ENCODE measurements at regions not wholly inside any gene's neighbourhood (a gene's known extent, or its start where the extent isn't known, plus 50 kb on each side); places are given as distances from the start of the nearest gene placed in this dataset.

DNA sequence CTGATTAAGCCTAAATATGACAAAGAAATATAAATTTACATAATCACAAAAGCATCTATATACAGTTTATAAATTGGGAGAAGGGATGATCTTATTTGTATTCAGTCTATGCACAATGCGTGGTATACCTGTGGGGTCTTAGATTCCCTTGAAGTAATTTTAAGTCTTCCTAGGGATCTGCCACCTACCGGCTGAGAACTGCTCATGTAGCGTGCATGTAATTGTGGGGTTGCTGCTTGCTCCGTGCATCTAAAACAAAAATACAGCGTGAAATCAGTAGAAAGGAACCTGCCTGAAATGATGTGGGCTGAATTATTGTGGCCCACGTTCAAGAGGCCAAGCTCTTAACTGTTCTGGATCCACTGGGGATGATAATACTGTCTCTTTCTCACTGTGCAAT lies 187.3 kb downstream of the MBOAT1 start:
- H3K9me3 Mint-ChIP-seq: no peaks in the 10 kb centered on the region
- peaks cover 29% of the 10 kb centered on the region for H3K27me3 Mint-ChIP-seq (ENCODE audit: low read depth)

DNA sequence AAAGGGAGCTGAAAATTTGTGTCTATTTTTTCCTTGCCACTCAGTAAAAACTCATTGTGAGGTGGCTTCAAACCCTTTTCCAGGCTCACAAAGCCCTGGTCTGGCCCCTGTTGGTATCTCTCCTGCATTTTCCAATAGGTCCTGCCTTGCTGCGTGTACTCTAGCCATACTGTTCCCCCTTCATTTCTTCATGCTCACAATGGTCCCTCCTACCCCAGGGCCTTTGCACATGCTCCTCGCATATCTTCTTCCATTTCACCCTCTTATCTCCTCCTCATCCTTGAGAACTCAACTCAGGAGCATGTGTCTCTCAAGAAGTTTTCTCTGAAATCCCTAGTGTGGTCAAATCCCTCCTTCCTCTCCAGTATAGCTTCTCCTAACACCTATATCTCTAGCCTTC lies 186.6 kb downstream of the MBOAT1 start:
- Mint-ChIP-seq H3K27me3 (ENCODE audit: low read depth) (peaks cover 29% of the 10 kb centered on the region), H3K9me3 (no peaks in the 10 kb centered on the region), H3K27ac (no peak overlapping the region), H3K4me1 (ENCODE audit: low read depth) (peaks cover 12% of the 10 kb centered on the region), H3K4me3 (no peak overlapping the region), H3K36me3 (ENCODE audit: low read depth) (no peaks in the 10 kb centered on the region)

More for the DNA sequence above, 187.3 kb downstream of the MBOAT1 start:
- no peaks in the 10 kb centered on the region for H3K36me3 Mint-ChIP-seq (ENCODE audit: low read depth)
- no peak overlapping the region for H3K27ac Mint-ChIP-seq
- no peak overlapping the region for H3K4me3 Mint-ChIP-seq
- H3K4me1 Mint-ChIP-seq (ENCODE audit: low read depth): peaks cover 12% of the 10 kb centered on the region

DNA sequence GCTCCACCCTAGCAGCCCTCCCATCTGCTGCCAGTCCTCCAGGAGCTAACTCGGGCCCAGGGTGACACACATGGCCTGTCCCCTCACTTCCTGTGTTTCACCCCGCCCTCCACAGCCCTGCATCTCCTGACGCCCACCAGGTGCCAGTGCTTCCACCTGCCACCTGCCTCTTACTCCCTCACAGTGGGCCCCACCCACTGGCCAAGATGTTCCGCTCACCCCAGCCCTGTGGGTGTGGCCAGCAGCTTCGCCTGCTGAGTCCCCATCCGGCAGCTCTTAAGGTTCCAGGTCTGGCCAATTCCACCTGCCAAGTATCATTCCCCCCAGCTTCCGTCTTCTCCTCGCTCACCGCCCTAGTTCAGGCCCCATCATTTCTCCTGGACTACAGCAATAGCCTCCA lies 184.1 kb downstream of the MBOAT1 start:
- H3K36me3 Mint-ChIP-seq (ENCODE audit: low read depth): no peaks in the 10 kb centered on the region
- no peaks in the 10 kb centered on the region for H3K9me3 Mint-ChIP-seq
- H3K27ac Mint-ChIP-seq: no peak overlapping the region
- peaks cover 12% of the 10 kb centered on the region for H3K4me1 Mint-ChIP-seq (ENCODE audit: low read depth)
- H3K27me3 Mint-ChIP-seq (ENCODE audit: low read depth): peaks cover 25% of the 10 kb centered on the region
- H3K4me3 Mint-ChIP-seq: no peak overlapping the region

DNA sequence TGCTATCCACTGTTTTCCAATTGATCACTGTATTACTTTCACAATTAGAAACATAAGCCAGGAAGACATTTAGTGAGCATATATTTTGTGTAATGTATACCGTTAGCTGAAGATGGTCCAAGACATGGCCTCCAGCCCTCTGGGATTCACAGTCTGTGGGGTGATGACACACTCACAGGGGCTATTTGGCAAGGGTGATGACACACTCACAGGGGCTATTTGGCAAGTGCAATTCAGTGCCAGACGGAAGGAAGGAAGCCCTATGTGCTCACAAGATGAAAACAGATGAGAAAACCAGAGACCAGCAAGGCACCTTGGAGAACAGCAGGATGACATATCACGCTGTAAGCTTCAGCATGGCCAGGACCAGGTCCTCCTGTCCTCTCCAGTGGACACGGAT lies 183.7 kb downstream of the MBOAT1 start:
- Mint-ChIP-seq H3K4me3 (no peak overlapping the region), H3K27me3 (ENCODE audit: low read depth) (peaks cover 21% of the 10 kb centered on the region), H3K4me1 (ENCODE audit: low read depth) (peaks cover 11% of the 10 kb centered on the region), H3K27ac (no peak overlapping the region), H3K9me3 (no peaks in the 10 kb centered on the region), H3K36me3 (ENCODE audit: low read depth) (no peaks in the 10 kb centered on the region)

DNA sequence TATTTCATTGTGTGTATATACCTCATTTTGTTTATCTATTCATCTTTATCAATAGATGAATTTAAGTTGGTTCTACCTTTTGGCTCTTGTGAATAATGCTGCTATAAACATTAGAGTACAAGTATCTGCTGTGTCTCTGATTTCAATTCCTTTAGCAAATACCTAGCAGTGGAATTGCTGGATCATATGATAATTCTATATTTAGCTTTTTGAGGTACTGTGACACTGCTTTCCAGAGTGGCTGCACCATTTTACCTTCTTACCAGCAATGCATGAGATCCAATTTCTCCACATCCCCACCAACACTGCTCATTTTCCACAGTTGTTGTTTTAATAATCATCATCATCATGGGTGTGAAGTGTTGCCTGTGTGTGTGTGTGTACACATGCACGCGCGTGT lies 182.3 kb downstream of the MBOAT1 start:
- no peak overlapping the region for H3K27ac Mint-ChIP-seq
- H3K9me3 Mint-ChIP-seq: no peaks in the 10 kb centered on the region
- H3K4me1 Mint-ChIP-seq (ENCODE audit: low read depth): no peaks in the 10 kb centered on the region
- peaks cover 8% of the 10 kb centered on the region for H3K27me3 Mint-ChIP-seq (ENCODE audit: low read depth)
- no peak overlapping the region for H3K4me3 Mint-ChIP-seq
- no peaks in the 10 kb centered on the region for H3K36me3 Mint-ChIP-seq (ENCODE audit: low read depth)

DNA sequence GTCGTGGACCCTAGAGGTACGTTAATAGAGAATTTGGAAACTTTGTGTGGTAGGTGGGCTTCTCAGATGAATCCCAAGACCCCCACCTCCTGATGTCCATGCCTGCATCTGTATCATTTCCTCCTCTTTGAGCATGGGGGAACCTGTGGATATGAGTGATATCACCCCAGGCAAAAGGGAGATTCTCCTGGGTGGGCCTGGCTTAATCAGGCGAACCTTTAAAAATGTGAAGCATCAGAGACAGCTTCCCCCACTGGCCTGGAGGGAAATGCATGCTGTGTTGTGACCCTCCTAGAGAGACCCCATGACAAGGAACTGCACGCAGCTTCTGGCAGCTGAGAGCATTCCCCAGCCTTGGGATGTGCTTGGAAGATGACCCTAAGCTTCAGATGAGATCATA lies 180.9 kb downstream of the MBOAT1 start:
- Mint-ChIP-seq H3K36me3 (ENCODE audit: low read depth) (no peaks in the 10 kb centered on the region), H3K4me1 (ENCODE audit: low read depth) (no peaks in the 10 kb centered on the region), H3K4me3 (no peak overlapping the region), H3K27ac (no peak overlapping the region), H3K27me3 (ENCODE audit: low read depth) (no peaks in the 10 kb centered on the region), H3K9me3 (no peaks in the 10 kb centered on the region)

DNA sequence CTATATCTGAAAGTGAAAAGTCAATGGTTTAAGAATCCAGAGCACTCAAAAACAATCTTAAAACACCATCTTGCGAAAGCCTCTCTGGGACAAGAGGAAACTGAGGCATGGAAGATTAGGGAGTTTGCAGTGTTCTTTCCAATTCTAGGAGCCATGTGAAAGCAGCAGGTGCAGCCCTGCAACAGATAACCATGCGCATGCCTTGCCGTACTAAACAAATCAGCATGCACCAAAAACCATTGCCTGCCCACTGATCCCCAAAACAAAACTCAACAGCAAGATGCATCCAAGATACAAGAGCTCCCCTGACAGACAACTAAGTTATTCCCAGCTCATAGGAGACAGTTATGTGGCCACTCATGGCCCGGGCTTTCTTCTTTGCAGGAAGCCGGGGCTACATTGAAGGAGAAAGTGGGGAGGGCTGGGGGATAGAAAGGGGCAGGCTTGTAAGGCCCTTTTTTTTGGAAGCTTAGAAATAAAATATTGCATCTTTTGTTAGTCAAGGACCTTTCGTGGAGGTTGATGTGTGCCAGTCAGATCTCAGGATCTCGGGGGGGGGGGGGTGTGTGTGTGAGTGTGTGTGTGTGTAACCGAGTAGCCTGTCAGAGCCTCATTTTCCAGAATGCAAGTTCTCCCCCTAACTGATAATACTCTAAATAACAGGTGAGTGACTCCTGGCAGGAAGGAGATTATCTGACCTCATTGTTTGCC lies 178.4 kb downstream of the MBOAT1 start:
- Mint-ChIP-seq H3K36me3 (ENCODE audit: low read depth) (no peaks in the 10 kb centered on the region), H3K4me1 (ENCODE audit: low read depth) (no peaks in the 10 kb centered on the region), H3K4me3 (no peak overlapping the region), H3K27ac (no peak overlapping the region), H3K27me3 (ENCODE audit: low read depth) (no peaks in the 10 kb centered on the region), H3K9me3 (no peaks in the 10 kb centered on the region)

DNA sequence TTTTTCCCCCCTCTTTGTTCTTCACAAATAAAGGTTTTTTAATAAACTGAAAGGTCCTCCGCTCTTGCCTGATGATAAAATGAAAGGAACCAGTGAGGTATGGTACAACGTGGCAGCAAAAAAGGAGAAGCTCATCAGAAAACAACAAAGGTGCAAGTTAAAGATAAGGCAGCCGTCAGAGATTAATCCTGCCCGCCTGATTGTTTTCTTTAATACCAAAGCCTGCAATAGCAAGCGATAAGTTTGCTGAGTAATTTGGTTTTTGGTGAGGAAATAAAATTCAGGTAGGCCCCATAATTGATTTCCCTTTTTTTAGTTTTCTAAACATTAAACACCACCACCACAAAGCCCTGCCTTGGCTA lies 177.9 kb downstream of the MBOAT1 start:
- no peaks in the 10 kb centered on the region for H3K4me1 Mint-ChIP-seq (ENCODE audit: low read depth)
- H3K4me3 Mint-ChIP-seq: no peak overlapping the region
- no peaks in the 10 kb centered on the region for H3K27me3 Mint-ChIP-seq (ENCODE audit: low read depth)
- H3K9me3 Mint-ChIP-seq: no peaks in the 10 kb centered on the region
- no peak overlapping the region for H3K27ac Mint-ChIP-seq
- H3K36me3 Mint-ChIP-seq (ENCODE audit: low read depth): no peaks in the 10 kb centered on the region

DNA sequence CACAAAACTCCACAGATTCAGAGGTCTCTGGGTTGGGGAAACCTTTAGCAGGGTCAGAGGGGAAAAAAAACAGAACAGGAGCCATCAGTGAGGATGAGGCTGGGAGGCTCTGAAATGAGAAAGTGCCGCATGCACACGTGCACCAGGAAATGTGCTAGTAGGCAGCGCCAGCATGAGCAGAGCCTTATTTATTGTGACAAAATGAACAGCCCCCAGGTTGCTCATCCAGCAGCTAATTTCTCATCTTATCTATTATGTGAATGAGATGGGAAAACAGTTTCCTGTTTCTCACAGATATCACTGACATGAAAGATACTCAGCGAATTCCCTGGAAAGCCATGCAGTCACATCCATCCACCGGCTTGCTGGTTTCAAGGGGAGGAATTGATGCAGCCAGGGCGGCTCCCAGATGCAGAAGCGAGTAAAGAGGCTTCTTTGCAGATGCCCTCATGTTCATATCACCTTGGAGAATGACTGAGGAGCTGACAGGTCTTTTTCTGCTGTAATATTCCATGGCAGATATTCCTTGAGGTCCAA lies 176.1 kb downstream of the MBOAT1 start:
- Mint-ChIP-seq H3K4me1 (ENCODE audit: low read depth) (no peaks in the 10 kb centered on the region), H3K36me3 (ENCODE audit: low read depth) (no peaks in the 10 kb centered on the region), H3K9me3 (no peaks in the 10 kb centered on the region), H3K27me3 (ENCODE audit: low read depth) (no peaks in the 10 kb centered on the region), H3K4me3 (no peak overlapping the region), H3K27ac (no peak overlapping the region)

DNA sequence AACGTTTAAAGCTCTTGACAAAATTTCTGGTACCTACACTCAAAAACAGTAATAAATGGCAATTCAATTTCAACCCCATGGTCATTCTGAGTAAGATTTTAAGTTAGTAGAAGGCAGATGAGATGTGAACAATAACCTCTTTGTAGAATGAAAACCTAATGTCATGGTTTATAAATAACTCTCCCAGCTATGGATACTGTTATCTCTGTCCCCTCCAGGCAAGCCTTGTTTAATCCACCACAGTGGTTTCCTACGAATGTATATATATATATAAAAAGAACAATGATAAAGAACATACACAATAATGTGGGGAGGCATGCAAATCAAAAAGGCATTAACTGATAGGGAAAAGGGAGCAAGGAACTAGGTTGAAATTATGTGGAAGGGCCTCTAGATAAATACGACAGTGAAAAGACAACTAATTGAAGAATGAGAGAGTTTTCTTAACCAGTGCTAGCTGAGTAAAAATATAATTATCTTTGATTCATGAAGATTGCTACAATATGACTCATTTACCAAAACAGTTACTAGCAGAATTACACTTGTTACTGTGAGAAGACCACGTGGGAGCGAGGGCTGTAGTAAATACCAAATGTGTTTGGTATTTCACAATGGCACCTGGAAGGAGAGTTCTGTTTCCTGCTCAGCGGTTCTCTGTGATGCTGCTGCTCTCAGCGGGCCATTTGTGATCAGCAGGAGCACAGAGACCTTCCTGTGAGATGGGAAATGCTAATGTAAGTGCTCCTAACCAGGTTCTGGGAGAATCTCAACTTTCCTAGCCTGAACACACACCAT lies 173.7 kb downstream of the MBOAT1 start:
- Mint-ChIP-seq H3K36me3 (ENCODE audit: low read depth) (no peaks in the 10 kb centered on the region), H3K27ac (no peak overlapping the region), H3K4me3 (no peak overlapping the region), H3K27me3 (ENCODE audit: low read depth) (no peaks in the 10 kb centered on the region), H3K9me3 (no peaks in the 10 kb centered on the region), H3K4me1 (ENCODE audit: low read depth) (no peaks in the 10 kb centered on the region)

DNA sequence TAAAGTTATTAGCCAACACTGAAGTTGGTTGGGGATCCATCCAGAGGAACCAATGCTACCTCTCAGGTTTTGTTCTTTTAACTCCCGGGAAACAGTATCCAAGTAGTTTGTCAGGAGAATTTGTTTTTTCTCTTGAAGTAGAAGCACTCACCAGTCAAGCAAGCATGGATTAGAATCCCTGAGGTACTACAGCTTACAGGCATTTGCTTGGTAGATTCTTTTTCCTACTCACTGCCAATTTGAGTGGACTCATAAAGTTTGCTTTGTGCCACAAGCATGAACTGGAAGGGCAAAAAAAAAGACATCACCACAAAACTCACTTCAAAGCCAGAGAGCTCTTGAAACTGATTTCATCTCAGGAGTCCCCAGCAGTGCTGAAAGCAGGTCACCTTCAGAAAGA lies 167.4 kb downstream of the MBOAT1 start:
- Mint-ChIP-seq H3K27ac (no peak overlapping the region), H3K4me1 (ENCODE audit: low read depth) (no peaks in the 10 kb centered on the region), H3K27me3 (ENCODE audit: low read depth) (peaks cover 9% of the 10 kb centered on the region), H3K4me3 (no peak overlapping the region), H3K36me3 (ENCODE audit: low read depth) (no peaks in the 10 kb centered on the region), H3K9me3 (no peaks in the 10 kb centered on the region)
